BJ (cell line): ENCODE measurements at regions not wholly inside any gene's neighbourhood (a gene's known extent, or its start where the extent isn't known, plus 50 kb on each side); places are given as distances from the start of the nearest gene placed in this dataset.

ENCODE experiments used
- CTCF ChIA-PET: fragments of 350-600 bp; formaldehyde crosslinking; extraction: SDS; loops from one replicate; lab custom pipeline; 2021; ENCODE audit warnings: antibody characterized with exemption, inconsistent platforms; lab: Yijun Ruan, JAX
- POLR2A ChIA-PET: fragments of 300-600 bp; sonication (Branson Sonifier 250); formaldehyde crosslinking; extraction: SDS; loops from one replicate; lab custom pipeline; 2021; ENCODE audit warnings: antibody characterized with exemption; lab: Charles Lee
- DNase-seq: peaks from one replicate; pipeline ENCODE4 v3.0.0-alpha.2; 2011; ENCODE audit warnings: low read depth
- H3K27me3 ChIP-seq: 2 replicates; pipeline ENCODE4 v1.6.0; 2011; ENCODE audit warnings: low read length; ENCODE audit not compliant: control insufficient read depth, insufficient read depth
- H3K36me3 ChIP-seq: 2 replicates; pipeline ENCODE4 v1.5.1; 2011; ENCODE audit warnings: low read length; ENCODE audit not compliant: control insufficient read depth, insufficient read depth
- H3K4me3 ChIP-seq: 2 replicates; pipeline ENCODE4 v1.5.1; 2011; ENCODE audit warnings: low read depth, mild to moderate bottlenecking, control low read depth, low read length
- CTCF ChIP-seq: IDR thresholded peaks from 2 replicates; pipeline ENCODE4 v1.5.1; 2011; ENCODE audit warnings: low read depth, mild to moderate bottlenecking, control low read depth, inconsistent platforms, low read length, moderate library complexity; ENCODE audit not compliant: insufficient read depth

GRCh38 chr7:24199978-24200377, 84.0 kb upstream of the NPY start:
- ChIA-PET CTCF (no interaction called here), POLR2A (no interaction called here)
- Histone ChIP-seq H3K36me3 (no peaks in the 10 kb centered on the region), H3K27me3 (no peaks in the 10 kb centered on the region), H3K4me3 (no peak overlapping the region)
- no peak for TF ChIP-seq CTCF
- DNase-seq = no peak

GRCh38 chr7:24200407-24200966, 83.5 kb upstream of the NPY start:
- no peak for DNase-seq
- H3K27me3 ChIP-seq = no peaks in the 10 kb centered on the region
- H3K36me3 ChIP-seq = no peaks in the 10 kb centered on the region
- TF ChIP-seq CTCF = no peak
- ChIA-PET CTCF (no interaction called here), POLR2A (no interaction called here)
- no peak overlapping the region for H3K4me3 ChIP-seq

GRCh38 chr7:24201226-24201625, 82.8 kb upstream of the NPY start:
- POLR2A ChIA-PET = no interaction called here

GRCh38 chr7:24212073-24212472, 71.9 kb upstream of the NPY start:
- no peak overlapping the region for H3K4me3 ChIP-seq
- no peaks in the 10 kb centered on the region for H3K27me3 ChIP-seq
- no peak for DNase-seq
- TF ChIP-seq CTCF = no peak
- ChIA-PET POLR2A (no interaction called here), CTCF (no interaction called here)
- no peaks in the 10 kb centered on the region for H3K36me3 ChIP-seq

More at GRCh38 chr7:24201226-24201625, 82.8 kb upstream of the NPY start:
- Histone ChIP-seq H3K27me3 (no peaks in the 10 kb centered on the region), H3K4me3 (no peak overlapping the region), H3K36me3 (no peaks in the 10 kb centered on the region)
- no peak for TF ChIP-seq CTCF
- CTCF ChIA-PET = no interaction called here
- DNase-seq = no peak

GRCh38 chr7:24213311-24213710, 70.7 kb upstream of the NPY start:
- Histone ChIP-seq H3K4me3 (no peak overlapping the region), H3K36me3 (no peaks in the 10 kb centered on the region), H3K27me3 (no peaks in the 10 kb centered on the region)
- no peak for DNase-seq
- TF ChIP-seq CTCF = no peak
- CTCF ChIA-PET = interaction anchor here (1.2 kb wide), 1 partner anchor 15 kb away, joined by 3 read pairs; no protein-coding TSS in a partner anchor
- POLR2A ChIA-PET = no interaction called here
